Body of pancreas (tissue), 4 donors: ENCODE measurements at regions not wholly inside any gene's neighbourhood (a gene's known extent, or its start where the extent isn't known, plus 50 kb on each side); places are given as distances from the start of the nearest gene placed in this dataset.

Experiments used
- CTCF ChIP-seq, 7 experiments: fragments of 450-650 bp in 4 of 7; fragments of 200-600 bp in 3 of 7; sonication (generic) in 3 of 7; IDR thresholded peaks; one replicate each; pipeline ENCODE4 v1.5.1; 2016 to 2019; ENCODE audit warnings: antibody characterized with exemption in 7 of 7
- POLR2A ChIP-seq, 3 donors: fragments of 450-650 bp; IDR thresholded peaks; one replicate each; pipeline ENCODE4 v1.6.1; 2016; ENCODE audit warnings: antibody characterized with exemption in 3 of 3, mild to moderate bottlenecking in 2 of 3

DNA sequence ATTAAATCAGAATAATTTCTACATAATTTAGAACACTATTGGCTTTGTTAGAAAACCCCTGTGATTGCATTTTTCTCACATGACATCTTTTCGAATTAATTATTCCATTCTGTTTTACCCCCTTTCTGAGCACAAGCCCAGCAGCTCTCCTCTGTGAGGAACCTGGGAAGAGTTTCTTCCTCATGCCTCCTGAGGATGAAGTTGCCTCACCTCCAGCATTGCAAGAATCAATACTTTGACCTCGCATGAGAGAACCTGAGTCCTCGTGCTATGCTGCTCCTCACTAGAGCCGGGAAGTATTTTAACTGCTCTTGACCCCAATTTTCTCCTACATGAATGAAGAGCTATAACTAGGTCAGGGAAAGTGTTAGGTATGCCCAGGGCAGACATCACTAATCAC, 77.1 kb upstream of the RAPH1 start:
- TF ChIP-seq CTCF (IDR thresholded peaks at IDR 0.05) = no peak
- TF ChIP-seq POLR2A (IDR thresholded peaks at IDR 0.05) = no peak
